ENCODE measurements at regions not wholly inside any gene's neighbourhood (a gene's known extent, or its start where the extent isn't known, plus 50 kb on each side); places are given as distances from the start of the nearest gene placed in this dataset.
A peak's percentile ranks its signal among the peaks of the same experiment; 100 is the strongest.
"Not testable (repeated sequence)": the region's sequence is repeated elsewhere in the genome, so short reads cannot be mapped to it uniquely, and the experiment has no call there.

DNA sequence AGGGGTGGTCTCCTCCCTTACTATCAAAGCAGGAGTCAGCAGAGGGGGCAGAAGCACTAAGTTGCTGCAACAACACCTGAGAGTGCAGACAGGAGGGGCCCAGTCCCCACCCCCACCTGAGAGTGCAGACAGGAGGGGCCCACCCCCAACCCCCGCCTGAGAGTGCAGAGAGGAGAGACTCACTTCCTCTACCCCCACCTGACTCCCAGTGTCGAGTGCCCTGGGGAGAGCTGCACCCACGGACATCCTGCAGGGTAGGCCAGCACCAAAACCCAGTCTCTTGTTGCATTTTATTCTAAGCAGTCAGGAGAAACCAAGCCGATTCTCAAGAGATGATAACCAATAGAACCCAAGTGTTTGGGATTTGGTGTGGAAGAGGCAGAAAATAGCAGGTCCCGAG lies 78.4 kb downstream of the NAPG start:
- DNase-seq (ENCODE audit: insufficient read length, low spot score) (peak; percentile 47), FAIRE-seq (no peak)
- TF ChIP-seq SPI1 (IDR thresholded peaks at IDR 0.05; ENCODE audit: low read depth, low read length) (peak; percentile 72), PAX5 (IDR thresholded peaks at IDR 0.05; ENCODE audit: insufficient read depth, low read length, severe bottlenecking) (no peak), POLR2A (IDR thresholded peaks at IDR 0.05; ENCODE audit: low read depth, low read length) (no peak)

DNA sequence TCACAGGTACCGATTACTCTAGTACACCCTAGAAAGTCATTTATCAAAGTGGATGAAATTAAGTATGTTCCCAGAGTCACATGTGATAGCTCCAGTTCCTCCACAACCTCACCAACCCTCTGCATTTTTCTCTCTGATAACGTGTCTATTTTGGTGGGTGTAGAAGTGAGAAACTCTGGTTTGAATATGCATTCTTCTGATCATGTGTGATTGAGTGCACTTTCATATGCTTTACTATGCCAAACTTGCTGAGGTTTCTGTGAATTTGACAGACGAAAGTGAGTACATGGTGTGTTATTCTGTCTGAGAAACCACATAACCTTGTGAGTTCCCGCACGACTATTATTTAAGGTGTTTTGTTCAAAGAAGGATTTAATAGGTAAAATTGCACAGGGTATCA lies 81.1 kb downstream of the NAPG start:
- peak; percentile 96 for FAIRE-seq
- peak; percentile 68 for TF ChIP-seq POU2F2 (IDR thresholded peaks at IDR 0.05; ENCODE audit: low read depth, low read length)
- not testable (repeated sequence) for DNase-seq (ENCODE audit: insufficient read length, low spot score)

DNA sequence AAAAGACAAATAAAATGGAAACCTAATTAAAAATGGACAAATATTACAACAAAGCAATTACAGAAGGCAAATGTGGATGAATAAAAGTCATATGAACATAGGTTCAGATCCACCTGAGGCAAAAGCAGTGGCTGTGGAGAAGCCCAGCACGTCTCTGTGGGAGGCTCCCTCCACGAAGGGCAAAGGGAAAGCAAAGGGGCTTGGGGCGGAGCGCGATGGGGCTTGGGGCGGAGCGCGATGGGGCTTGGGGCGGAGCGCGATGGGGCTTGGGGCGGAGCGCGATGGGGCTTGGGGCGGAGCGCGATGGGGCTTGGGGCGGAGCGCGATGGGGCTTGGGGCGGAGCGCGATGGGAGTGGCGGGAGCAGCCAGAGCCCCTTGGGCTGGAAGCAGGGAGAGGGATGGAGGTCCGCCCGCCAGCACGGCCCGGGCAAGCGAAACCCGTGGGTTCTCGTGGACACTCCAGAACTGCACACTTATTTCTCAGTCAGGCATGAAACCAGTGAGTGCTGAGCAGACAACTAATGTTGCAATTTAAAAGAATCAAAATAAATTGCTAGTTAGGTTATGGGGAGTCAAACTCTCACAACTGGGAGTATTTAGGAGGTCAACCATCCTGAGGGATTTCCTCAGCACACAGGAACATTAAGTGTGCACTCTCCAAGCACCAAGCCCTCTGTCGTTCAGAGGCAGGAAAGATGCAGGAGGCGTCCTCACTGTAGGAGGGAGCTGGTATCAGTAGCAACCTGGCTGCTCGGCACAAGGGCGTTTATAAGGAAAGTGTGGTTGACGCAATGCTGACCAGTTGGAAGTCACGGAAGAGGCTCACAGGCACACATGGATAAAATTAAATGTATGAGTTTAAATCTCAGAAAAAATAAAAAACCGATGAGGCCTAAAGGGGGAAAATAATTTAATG lies 81.8 kb downstream of the NAPG start:
- FAIRE-seq, result peak; percentile 90
- DNase-seq (ENCODE audit: insufficient read length, low spot score), result not testable (repeated sequence)

DNA sequence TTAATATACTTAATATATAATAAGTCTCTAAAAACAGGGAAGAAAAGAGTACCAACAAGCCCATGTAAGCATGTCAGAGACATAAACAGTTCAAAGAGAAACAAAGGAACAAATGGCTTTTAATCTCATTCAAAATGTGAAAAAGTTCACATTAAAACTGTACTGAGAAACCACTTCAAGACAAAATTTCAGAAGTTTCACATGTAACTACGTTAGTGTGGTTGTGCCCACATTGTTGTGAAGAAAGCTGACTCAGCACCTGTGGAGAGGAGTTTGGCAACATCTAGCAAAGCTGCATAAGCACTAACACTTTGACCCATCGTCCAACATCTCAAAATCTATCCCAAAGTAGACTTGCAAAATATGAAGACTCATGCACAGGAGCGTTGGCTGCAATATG lies 82.6 kb downstream of the NAPG start:
- FAIRE-seq; DNase-seq (ENCODE audit: insufficient read length, low spot score): not testable (repeated sequence)

DNA sequence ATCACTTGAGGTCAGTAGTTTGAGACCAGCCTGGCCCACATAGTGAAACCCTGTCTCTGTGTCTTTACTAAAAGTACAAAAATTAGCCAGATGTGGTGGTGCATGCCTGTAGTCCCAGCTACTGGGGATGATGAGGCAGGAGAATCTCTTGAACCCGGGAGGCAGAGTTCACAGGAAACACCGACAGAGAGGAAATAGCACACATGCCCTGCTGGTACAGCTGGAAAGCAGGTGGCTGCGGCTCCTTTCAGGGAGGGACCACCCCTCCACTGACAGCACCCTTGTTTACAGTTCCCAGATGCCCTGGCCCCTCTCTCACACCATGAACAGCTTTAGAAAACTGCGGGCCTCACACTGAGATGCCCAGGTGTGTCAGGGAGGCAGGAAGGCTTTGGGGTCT lies 83.2 kb downstream of the NAPG start:
- not testable (repeated sequence) for FAIRE-seq; DNase-seq (ENCODE audit: insufficient read length, low spot score)

DNA sequence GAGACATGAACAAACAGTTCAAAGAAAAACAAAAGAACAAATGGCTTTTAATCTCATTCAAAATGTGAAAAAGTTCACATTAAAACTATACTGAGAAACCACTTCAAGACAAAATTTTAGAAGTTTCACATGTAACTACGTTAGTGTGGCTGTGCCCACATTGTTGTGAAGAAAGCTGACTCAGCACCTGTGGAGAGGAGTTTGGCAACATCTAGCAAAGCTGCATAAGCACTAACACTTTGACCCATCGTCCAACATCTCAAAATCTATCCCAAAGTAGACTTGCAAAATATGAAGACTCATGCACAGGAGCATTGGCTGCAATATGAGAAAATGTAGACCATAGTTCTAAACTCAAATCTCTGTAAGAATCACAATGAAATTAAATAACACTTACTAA lies 87.4 kb downstream of the NAPG start:
- not testable (repeated sequence) for FAIRE-seq; DNase-seq (ENCODE audit: insufficient read length, low spot score)

DNA sequence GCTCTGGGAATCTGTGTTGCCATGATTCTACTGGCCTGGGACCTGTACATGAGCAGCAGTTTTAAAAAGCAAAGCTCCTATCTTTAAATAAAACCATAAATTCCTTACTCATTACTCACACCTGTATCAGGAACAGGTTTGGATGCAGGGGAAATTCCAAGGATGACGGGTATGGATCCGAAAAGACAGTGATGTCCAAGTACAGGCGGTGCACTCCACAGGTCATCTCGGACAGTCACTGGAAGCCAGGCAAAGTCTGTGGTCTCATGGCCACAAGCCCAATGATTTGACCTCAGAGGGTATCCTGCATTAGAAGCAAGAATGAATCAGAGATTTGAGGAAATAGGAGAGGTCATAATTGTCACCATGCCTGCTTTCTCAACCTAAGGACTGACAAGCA lies 90.9 kb downstream of the NAPG start:
- DNase-seq (ENCODE audit: insufficient read length, low spot score), result not testable (repeated sequence)
- FAIRE-seq, result peak; percentile 23

DNA sequence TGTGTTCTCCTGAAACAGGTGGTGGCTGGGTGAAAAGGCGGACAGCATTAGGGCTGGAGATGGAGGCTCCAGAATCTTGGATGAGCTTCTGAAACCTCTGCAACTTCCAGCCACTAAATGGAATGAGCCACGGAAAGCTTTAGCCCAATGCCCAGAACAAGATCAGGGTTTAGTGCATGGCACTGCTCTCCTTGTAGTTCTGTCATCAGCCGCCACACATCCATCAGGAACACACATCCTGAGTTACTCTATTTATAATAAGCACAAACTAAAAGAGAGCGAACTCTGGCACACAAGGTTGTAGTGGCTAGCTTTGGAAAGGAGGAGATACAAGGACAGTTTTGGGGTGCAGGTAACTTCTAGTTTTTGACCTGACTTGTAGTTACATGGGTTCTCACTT lies 93.0 kb downstream of the NAPG start:
- FAIRE-seq, result not testable (repeated sequence)

DNA sequence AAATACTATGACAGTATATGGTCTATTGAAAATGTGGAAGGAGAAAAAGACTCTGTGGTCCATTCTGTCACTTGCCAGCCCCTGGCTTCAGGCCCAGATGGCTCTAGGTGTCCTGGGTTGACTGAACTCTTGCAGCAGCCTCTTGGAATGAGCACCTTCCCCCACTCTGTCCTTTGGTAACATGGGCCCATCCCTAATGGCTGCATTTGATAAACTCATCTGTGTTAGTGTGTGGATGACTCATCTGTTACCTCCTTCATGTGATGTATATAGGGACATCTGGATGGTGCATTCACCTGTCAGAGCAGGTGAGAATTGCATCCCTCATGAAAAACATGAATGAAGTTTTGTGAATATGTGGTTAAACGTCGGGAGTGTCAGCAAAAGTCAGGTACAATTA lies 93.5 kb downstream of the NAPG start:
- FAIRE-seq, result peak; percentile 38
- not testable (repeated sequence) for DNase-seq (ENCODE audit: insufficient read length, low spot score)

More for the DNA sequence above, 93.0 kb downstream of the NAPG start:
- DNase-seq (ENCODE audit: insufficient read length, low spot score), result not testable (repeated sequence)

DNA sequence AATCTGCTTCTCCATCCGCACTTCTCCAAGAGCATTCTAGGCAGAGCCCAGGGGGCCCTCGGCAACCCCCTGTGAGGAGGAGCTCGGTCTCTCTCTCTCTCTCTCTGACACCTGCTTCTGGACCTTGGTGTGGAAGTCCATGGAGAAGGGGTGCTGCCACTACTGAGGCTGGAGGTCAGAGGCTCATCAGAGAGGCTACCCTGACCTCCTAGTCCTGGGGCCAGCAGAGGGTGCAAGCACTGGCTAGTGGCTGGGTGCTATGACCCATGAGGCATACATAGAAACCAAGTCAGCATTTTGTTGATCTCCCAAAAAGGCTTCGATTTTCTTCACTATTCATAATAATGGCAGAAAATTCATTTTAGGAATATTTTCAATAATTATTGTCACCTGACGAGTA lies 94.0 kb downstream of the NAPG start:
- not testable (repeated sequence) for FAIRE-seq; DNase-seq (ENCODE audit: insufficient read length, low spot score)

Measured in GM12891 (cell line).